NCI-H2171 treated with DMSO at 0.1 percent for 48 hours (cell line): ENCODE measurements at regions not wholly inside any gene's neighbourhood (a gene's known extent, or its start where the extent isn't known, plus 50 kb on each side); places are given as distances from the start of the nearest gene placed in this dataset.
"Not testable (repeated sequence)": the region's sequence is repeated elsewhere in the genome, so short reads cannot be mapped to it uniquely, and the experiment has no call there.

ENCODE experiments used
- DNase-seq: peaks from one replicate; lab custom pipeline; 2025; lab: John Stamatoyannopoulos, UW

- DNase-seq, result no peak
Measured at GRCh38 chr2:187057466-187057865, 208.5 kb upstream of the ZSWIM2 start.

- no peak for DNase-seq
Measured at GRCh38 chr2:187056416-187057334, 207.7 kb upstream of the ZSWIM2 start.

- peak; percentile 38 for DNase-seq
Measured at GRCh38 chr2:187055463-187055862, 206.5 kb upstream of the ZSWIM2 start.

GRCh38 chr2:187054501-187055319 is 205.7 kb upstream of the ZSWIM2 start:
- DNase-seq, result no peak

- DNase-seq, result no peak
Measured at GRCh38 chr2:187051350-187051749, 202.4 kb upstream of the ZSWIM2 start.

- DNase-seq, result no peak
Measured at GRCh38 chr2:187050409-187050998, 201.5 kb upstream of the ZSWIM2 start.

- DNase-seq, result no peak
Measured at GRCh38 chr2:187037310-187037709, 188.3 kb upstream of the ZSWIM2 start.

GRCh38 chr2:187034434-187034833 is 185.5 kb upstream of the ZSWIM2 start:
- no peak for DNase-seq

- DNase-seq, result no peak
Measured at GRCh38 chr2:187024739-187025138, 175.8 kb upstream of the ZSWIM2 start.

- not testable (repeated sequence) for DNase-seq
Measured at GRCh38 chr2:187023996-187024395, 175.0 kb upstream of the ZSWIM2 start.

- DNase-seq, result no peak
Measured at GRCh38 chr2:187017438-187017837, 168.5 kb upstream of the ZSWIM2 start.

GRCh38 chr2:187013058-187013457 is 164.1 kb upstream of the ZSWIM2 start:
- no peak for DNase-seq

GRCh38 chr2:187011206-187011832 is 162.3 kb upstream of the ZSWIM2 start:
- DNase-seq, result no peak

GRCh38 chr2:187009483-187010239 is 160.7 kb upstream of the ZSWIM2 start:
- DNase-seq, result no peak

- DNase-seq, result no peak
Measured at GRCh38 chr2:187008111-187008510, 159.1 kb upstream of the ZSWIM2 start.

- no peak for DNase-seq
Measured at GRCh38 chr2:187003611-187004010, 154.6 kb upstream of the ZSWIM2 start.

- DNase-seq, result no peak
Measured at GRCh38 chr2:187003038-187003554, 154.1 kb upstream of the ZSWIM2 start.

- no peak for DNase-seq
Measured at GRCh38 chr2:187002242-187002641, 153.3 kb upstream of the ZSWIM2 start.

GRCh38 chr2:187001248-187001647 is 152.3 kb upstream of the ZSWIM2 start:
- DNase-seq, result no peak

GRCh38 chr2:186995092-186995491 is 146.1 kb upstream of the ZSWIM2 start:
- DNase-seq, result no peak

GRCh38 chr2:186992597-186992996 is 143.6 kb upstream of the ZSWIM2 start:
- DNase-seq, result no peak
